ENCODE measurements at regions not wholly inside any gene's neighbourhood (a gene's known extent, or its start where the extent isn't known, plus 50 kb on each side); places are given as distances from the start of the nearest gene placed in this dataset.
"Not testable (repeated sequence)": the region's sequence is repeated elsewhere in the genome, so short reads cannot be mapped to it uniquely, and the experiment has no call there.

DNA sequence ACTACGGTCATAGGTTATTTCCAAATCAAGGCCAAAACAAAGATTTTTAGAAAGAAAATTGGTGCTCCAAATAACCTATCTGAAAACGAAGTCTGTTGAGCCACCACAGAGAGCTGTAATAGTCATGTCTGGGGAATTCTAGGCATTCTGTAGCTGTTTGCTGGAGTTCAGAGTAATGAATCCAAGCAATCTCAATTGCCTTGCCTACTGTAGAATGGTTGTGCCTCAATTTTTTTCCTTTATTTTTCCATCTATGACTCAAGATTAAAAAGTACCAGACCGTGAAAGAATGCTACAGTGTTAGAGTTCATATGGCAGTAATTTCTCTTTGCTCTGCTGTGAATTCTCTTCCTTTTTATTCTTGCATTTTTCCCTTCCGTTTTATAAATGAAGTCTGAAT is 1007.2 kb upstream of the ALCAM start:
- CTCF ChIA-PET = no interaction called here
- no peak for DNase-seq (ENCODE audit: extremely low spot score)
- TF ChIP-seq PKNOX1 (IDR thresholded peaks at IDR 0.05) = no peak
- TF ChIP-seq BHLHE40 (IDR thresholded peaks at IDR 0.05; ENCODE audit: borderline replicate concordance) = no peak
- no peak for TF ChIP-seq CTBP1 (IDR thresholded peaks at IDR 0.05; ENCODE audit: borderline replicate concordance)
- no peak for TF ChIP-seq HDGF (IDR thresholded peaks at IDR 0.05; ENCODE audit: borderline replicate concordance)
- no peak for TF ChIP-seq ELF4 (IDR thresholded peaks at IDR 0.05)
- TF ChIP-seq ZNF384 (IDR thresholded peaks at IDR 0.05) = no peak
- no peak for TF ChIP-seq L3MBTL2 (conservative IDR thresholded peaks at IDR 0.05)
- TF ChIP-seq ARNT (IDR thresholded peaks at IDR 0.05) = no peak
- no peak for TF ChIP-seq FOXK2 (IDR thresholded peaks at IDR 0.05)
- TF ChIP-seq SUZ12 (IDR thresholded peaks at IDR 0.05) = no peak
- TF ChIP-seq NFRKB (IDR thresholded peaks at IDR 0.05) = no peak
- no peak for TF ChIP-seq TARDBP (IDR thresholded peaks at IDR 0.05)
- TF ChIP-seq FOXA1 (IDR thresholded peaks at IDR 0.05) = no peak
- no peak for TF ChIP-seq FOXM1 (IDR thresholded peaks at IDR 0.05; ENCODE audit: borderline replicate concordance)
- TF ChIP-seq SP1 (IDR thresholded peaks at IDR 0.05) = no peak
- TF ChIP-seq LEF1 (IDR thresholded peaks at IDR 0.05; ENCODE audit: borderline replicate concordance) = no peak
- POLR2A ChIA-PET = no interaction called here

DNA sequence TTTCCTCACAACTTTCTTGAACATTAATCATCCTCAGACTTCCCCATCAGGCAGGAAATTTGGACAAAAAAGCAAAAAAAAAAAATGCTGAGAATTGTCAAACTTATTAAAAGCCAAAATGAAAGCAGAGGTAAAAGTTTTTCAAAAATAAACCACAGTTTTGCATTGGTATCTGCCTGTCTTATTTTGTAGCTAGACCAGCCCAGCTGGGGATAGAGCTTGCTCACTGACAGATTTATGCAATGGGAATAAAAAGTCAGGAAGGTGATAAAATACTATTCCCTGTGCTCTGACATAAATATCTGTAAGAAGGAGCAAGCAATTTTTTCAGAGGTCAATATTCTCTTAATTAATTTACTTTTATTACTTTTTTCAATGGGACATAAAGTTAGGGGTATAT is 1006.7 kb upstream of the ALCAM start:
- no peak for TF ChIP-seq ELF4 (IDR thresholded peaks at IDR 0.05)
- no peak for TF ChIP-seq L3MBTL2 (conservative IDR thresholded peaks at IDR 0.05)
- TF ChIP-seq PKNOX1 (IDR thresholded peaks at IDR 0.05) = 0 out of 2 replicates have a peak, but pooled peaks have one; percentile 14
- DNase-seq (ENCODE audit: extremely low spot score) = no peak
- ChIA-PET POLR2A (no interaction called here), CTCF (no interaction called here)

- CTCF ChIA-PET; DNase-seq (ENCODE audit: extremely low spot score); POLR2A ChIA-PET: not testable (repeated sequence)
These were observed 1005.0 kb upstream of the ALCAM start for GRCh38 chr3:104361748-104362147.

DNA sequence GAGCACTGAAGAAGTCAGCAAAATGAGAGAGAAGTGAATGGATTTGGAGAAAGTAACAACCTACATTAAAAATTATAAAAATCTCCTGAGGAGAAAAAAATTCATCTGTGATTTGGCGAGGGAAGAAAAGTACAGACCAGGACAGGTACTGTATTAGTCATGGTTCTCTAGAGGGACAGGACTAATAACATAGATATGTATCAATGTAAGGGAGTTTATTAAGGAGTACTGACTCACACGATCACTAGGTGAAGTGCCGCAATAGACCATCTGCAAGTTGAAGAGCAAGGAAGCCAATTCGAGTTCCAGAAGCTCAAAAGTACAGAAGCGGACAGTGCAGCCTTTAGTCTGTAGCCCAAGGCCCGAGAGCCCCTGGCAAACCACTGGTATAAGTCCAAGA is 1004.4 kb upstream of the ALCAM start:
- ChIA-PET CTCF (no interaction called here), POLR2A (no interaction called here)
- TF ChIP-seq TARDBP (IDR thresholded peaks at IDR 0.05) (no peak), CTBP1 (IDR thresholded peaks at IDR 0.05; ENCODE audit: borderline replicate concordance) (no peak), FOXM1 (IDR thresholded peaks at IDR 0.05; ENCODE audit: borderline replicate concordance) (no peak), FOXA1 (IDR thresholded peaks at IDR 0.05) (no peak), SUZ12 (IDR thresholded peaks at IDR 0.05) (no peak), ARNT (IDR thresholded peaks at IDR 0.05) (no peak), SP1 (IDR thresholded peaks at IDR 0.05) (no peak), FOXK2 (IDR thresholded peaks at IDR 0.05) (no peak), PKNOX1 (IDR thresholded peaks at IDR 0.05) (no peak), HDGF (IDR thresholded peaks at IDR 0.05; ENCODE audit: borderline replicate concordance) (no peak), NFRKB (IDR thresholded peaks at IDR 0.05) (no peak), ELF4 (IDR thresholded peaks at IDR 0.05) (no peak), ZNF384 (IDR thresholded peaks at IDR 0.05) (no peak), L3MBTL2 (conservative IDR thresholded peaks at IDR 0.05) (no peak), BHLHE40 (IDR thresholded peaks at IDR 0.05; ENCODE audit: borderline replicate concordance) (no peak), LEF1 (IDR thresholded peaks at IDR 0.05; ENCODE audit: borderline replicate concordance) (no peak)
- no peak for DNase-seq (ENCODE audit: extremely low spot score)

DNA sequence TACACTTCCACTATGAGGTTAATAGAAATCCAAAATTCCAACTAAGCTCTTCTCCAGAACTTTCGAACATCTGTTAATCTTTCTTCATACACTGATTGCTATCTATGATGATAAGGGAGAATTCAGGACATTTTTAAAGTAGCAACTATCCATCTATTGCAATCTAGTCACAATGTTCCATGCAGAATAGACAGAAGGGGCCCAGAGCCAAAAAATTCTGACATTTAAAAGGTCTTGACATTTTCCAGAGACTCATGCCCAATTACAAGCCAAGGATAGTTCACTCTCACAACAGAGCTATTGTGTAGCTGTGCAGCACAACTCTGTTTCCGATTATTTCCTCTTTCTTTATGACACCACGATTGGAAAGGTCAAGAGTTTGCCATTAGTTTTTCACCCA is 999.7 kb upstream of the ALCAM start:
- ChIA-PET CTCF (no interaction called here), POLR2A (no interaction called here)
- no peak for DNase-seq (ENCODE audit: extremely low spot score)
- TF ChIP-seq LEF1 (IDR thresholded peaks at IDR 0.05; ENCODE audit: borderline replicate concordance) = no peak
- no peak for TF ChIP-seq SP1 (IDR thresholded peaks at IDR 0.05)

GRCh38 chr3:104368760-104369159 is 997.9 kb upstream of the ALCAM start:
- DNase-seq (ENCODE audit: extremely low spot score) = no peak
- ChIA-PET CTCF (no interaction called here), POLR2A (no interaction called here)
- no peak for TF ChIP-seq PKNOX1 (IDR thresholded peaks at IDR 0.05)

- no peak for DNase-seq (ENCODE audit: extremely low spot score)
- ChIA-PET POLR2A (no interaction called here), CTCF (no interaction called here)
- TF ChIP-seq HDGF (IDR thresholded peaks at IDR 0.05; ENCODE audit: borderline replicate concordance) (no peak), ZNF384 (IDR thresholded peaks at IDR 0.05) (no peak), FOXK2 (IDR thresholded peaks at IDR 0.05) (no peak), SUZ12 (IDR thresholded peaks at IDR 0.05) (no peak), FOXA1 (IDR thresholded peaks at IDR 0.05) (no peak), LEF1 (IDR thresholded peaks at IDR 0.05; ENCODE audit: borderline replicate concordance) (no peak), L3MBTL2 (conservative IDR thresholded peaks at IDR 0.05) (no peak)
These were observed 981.3 kb upstream of the ALCAM start for GRCh38 chr3:104385421-104385820.

Measured in HEK293T (cell line).